K562 (cell line): ENCODE measurements at regions not wholly inside any gene's neighbourhood (a gene's known extent, or its start where the extent isn't known, plus 50 kb on each side); places are given as distances from the start of the nearest gene placed in this dataset.

ENCODE experiments used
- BHLHE40 ChIP-seq: IDR thresholded peaks from 2 replicates; pipeline ENCODE4 v1.6.1; 2011; ENCODE audit warnings: low read length, improper control_type of control experiment
- ETV5 ChIP-seq: sonication (generic); formaldehyde crosslinking; IDR thresholded peaks from 2 replicates; pipeline ENCODE4 v1.4.0; 2020; ENCODE audit warnings: low read depth, mild to moderate bottlenecking, missing genetic modification reagents
- FOXP1 ChIP-seq: sonication (generic); formaldehyde crosslinking; IDR thresholded peaks from 2 replicates; pipeline ENCODE4 v1.8.0; 2022; ENCODE audit warnings: mild to moderate bottlenecking, missing genetic modification reagents
- GABPA ChIP-seq: fragments of 200-800 bp; sonication (Bioruptor generic); conservative IDR thresholded peaks from 2 replicates; pipeline ENCODE4 v1.6.1; 2016; ENCODE audit warnings: low read depth, missing genetic modification characterization, missing compliant biosample characterization
- HNRNPL ChIP-seq: fragments of 200-400 bp; formaldehyde crosslinking; IDR thresholded peaks from 2 replicates; pipeline ENCODE4 v1.6.1; 2017; ENCODE audit warnings: low read depth, mild to moderate bottlenecking, low read length
- JUNB ChIP-seq: fragments of 450-650 bp; formaldehyde crosslinking; conservative IDR thresholded peaks from 2 replicates; pipeline ENCODE4 v1.4.0; 2020; ENCODE audit warnings: mild to moderate bottlenecking
- KDM1A ChIP-seq, 2 experiments: fragments of 450-650 bp; IDR thresholded peaks; 2 replicates each; pipeline ENCODE4 v1.6.1; 2016; ENCODE audit warnings: mild to moderate bottlenecking in 2 of 2
- RBFOX2 ChIP-seq: fragments of 200-400 bp; formaldehyde crosslinking; IDR thresholded peaks from 2 replicates; pipeline ENCODE4 v1.6.1; 2017; ENCODE audit warnings: low read depth, mild to moderate bottlenecking, low read length, moderate library complexity
- ZNF197 ChIP-seq: fragments of 200-800 bp; sonication (Bioruptor generic); IDR thresholded peaks from 2 replicates; pipeline ENCODE4 v1.6.1; 2016; ENCODE audit warnings: low read depth, missing genetic modification characterization, missing compliant biosample characterization
- TF ChIP-seq, protein P1 (sequence below), 3 experiments: IDR thresholded peaks in 2 of 3; conservative IDR thresholded peaks in 1 of 3; 2 replicates each; pipeline ENCODE4 v1.5.1; 2011 to 2012; ENCODE audit warnings: low read length in 3 of 3, mild to moderate bottlenecking in 3 of 3, control low read depth in 2 of 3, improper control_type of control experiment in 1 of 3, inconsistent platforms in 1 of 3, low read depth in 1 of 3, mixed read lengths in 1 of 3, moderate library complexity in 1 of 3; ENCODE audit not compliant: insufficient read depth in 2 of 3
- TF ChIP-seq, protein P2 (sequence below): fragments of 250-450 bp; sonication (Bioruptor Pico); IDR thresholded peaks from 2 replicates; pipeline ENCODE4 v1.4.0; 2020; ENCODE audit warnings: mild to moderate bottlenecking, moderate library complexity, borderline replicate concordance
- TF ChIP-seq, protein P3 (sequence below): IDR thresholded peaks from 2 replicates; pipeline ENCODE4 v1.6.1; 2011; ENCODE audit warnings: borderline replicate concordance, low read depth, mild to moderate bottlenecking, moderate library complexity, low read length; ENCODE audit not compliant: insufficient read depth, poor library complexity, severe bottlenecking
- TF ChIP-seq, protein P4 (sequence below), 3 experiments: fragments of 200-800 bp in 1 of 3; fragments of 250-450 bp in 1 of 3; fragments of 450-650 bp in 1 of 3; sonication (Bioruptor Pico) in 1 of 3; sonication (Bioruptor generic) in 1 of 3; formaldehyde crosslinking in 1 of 3; IDR thresholded peaks; 2 replicates each; pipeline versions ENCODE4 v1.6.1 to v1.8.0; 2016 to 2022; ENCODE audit warnings: mild to moderate bottlenecking in 2 of 3, missing genetic modification characterization in 2 of 3, missing compliant biosample characterization in 1 of 3, moderate library complexity in 1 of 3
- TF ChIP-seq, protein P5 (sequence below), 2 experiments: fragments of 450-650 bp in 1 of 2; sonication (generic) in 1 of 2; formaldehyde crosslinking in 1 of 2; IDR thresholded peaks in 1 of 2; conservative IDR thresholded peaks in 1 of 2; 2 replicates each; pipeline versions ENCODE4 v1.6.1 to v1.8.1; 2016 to 2023; ENCODE audit warnings: mild to moderate bottlenecking in 2 of 2, moderate library complexity in 2 of 2, inconsistent platforms in 1 of 2, missing genetic modification reagents in 1 of 2

DNA sequence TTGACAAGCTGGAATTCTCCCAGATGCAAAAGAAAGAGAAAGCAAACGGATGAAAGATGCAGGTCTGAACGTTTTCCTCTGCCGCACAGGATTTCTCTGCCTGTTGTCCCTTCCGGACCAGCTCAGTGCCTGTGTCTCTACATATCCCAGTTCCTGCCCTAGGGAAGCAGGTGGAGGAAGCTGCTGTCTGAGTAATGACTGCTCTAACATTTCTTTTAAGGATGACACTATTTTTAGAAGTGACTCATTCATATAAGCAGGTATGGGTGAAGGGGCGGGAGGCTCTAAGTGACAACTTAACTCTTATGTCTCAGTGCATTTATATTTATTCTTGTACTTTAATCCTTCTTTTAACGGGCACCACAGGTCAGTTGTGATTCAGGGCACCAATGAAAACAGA is 128.8 kb downstream of the SLC24A2 start:
- TF ChIP-seq FOXP1 (no peak), KDM1A (IDR thresholded peaks at IDR 0.05) (no peak), BHLHE40 (no peak), ZNF197 (CRISPR knock-in tag) (no peak), JUNB (no peak), RBFOX2 (no peak), HNRNPL (no peak), GABPA (tag) (no peak), ETV5 (CRISPR knock-in tag) (no peak)
- TF ChIP-seq, protein P1, sequence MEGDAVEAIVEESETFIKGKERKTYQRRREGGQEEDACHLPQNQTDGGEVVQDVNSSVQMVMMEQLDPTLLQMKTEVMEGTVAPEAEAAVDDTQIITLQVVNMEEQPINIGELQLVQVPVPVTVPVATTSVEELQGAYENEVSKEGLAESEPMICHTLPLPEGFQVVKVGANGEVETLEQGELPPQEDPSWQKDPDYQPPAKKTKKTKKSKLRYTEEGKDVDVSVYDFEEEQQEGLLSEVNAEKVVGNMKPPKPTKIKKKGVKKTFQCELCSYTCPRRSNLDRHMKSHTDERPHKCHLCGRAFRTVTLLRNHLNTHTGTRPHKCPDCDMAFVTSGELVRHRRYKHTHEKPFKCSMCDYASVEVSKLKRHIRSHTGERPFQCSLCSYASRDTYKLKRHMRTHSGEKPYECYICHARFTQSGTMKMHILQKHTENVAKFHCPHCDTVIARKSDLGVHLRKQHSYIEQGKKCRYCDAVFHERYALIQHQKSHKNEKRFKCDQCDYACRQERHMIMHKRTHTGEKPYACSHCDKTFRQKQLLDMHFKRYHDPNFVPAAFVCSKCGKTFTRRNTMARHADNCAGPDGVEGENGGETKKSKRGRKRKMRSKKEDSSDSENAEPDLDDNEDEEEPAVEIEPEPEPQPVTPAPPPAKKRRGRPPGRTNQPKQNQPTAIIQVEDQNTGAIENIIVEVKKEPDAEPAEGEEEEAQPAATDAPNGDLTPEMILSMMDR (IDR thresholded peaks at IDR 0.05 in 2 of 3, conservative IDR thresholded peaks at IDR 0.05 in 1 of 3; ENCODE audit: insufficient read depth in 2 of 3, low read depth in 1 of 3, low read length in 3 of 3) = no peak
- TF ChIP-seq, protein P2, sequence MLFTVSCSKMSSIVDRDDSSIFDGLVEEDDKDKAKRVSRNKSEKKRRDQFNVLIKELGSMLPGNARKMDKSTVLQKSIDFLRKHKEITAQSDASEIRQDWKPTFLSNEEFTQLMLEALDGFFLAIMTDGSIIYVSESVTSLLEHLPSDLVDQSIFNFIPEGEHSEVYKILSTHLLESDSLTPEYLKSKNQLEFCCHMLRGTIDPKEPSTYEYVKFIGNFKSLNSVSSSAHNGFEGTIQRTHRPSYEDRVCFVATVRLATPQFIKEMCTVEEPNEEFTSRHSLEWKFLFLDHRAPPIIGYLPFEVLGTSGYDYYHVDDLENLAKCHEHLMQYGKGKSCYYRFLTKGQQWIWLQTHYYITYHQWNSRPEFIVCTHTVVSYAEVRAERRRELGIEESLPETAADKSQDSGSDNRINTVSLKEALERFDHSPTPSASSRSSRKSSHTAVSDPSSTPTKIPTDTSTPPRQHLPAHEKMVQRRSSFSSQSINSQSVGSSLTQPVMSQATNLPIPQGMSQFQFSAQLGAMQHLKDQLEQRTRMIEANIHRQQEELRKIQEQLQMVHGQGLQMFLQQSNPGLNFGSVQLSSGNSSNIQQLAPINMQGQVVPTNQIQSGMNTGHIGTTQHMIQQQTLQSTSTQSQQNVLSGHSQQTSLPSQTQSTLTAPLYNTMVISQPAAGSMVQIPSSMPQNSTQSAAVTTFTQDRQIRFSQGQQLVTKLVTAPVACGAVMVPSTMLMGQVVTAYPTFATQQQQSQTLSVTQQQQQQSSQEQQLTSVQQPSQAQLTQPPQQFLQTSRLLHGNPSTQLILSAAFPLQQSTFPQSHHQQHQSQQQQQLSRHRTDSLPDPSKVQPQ (CRISPR knock-in tag) = no peak
- TF ChIP-seq, protein P3, sequence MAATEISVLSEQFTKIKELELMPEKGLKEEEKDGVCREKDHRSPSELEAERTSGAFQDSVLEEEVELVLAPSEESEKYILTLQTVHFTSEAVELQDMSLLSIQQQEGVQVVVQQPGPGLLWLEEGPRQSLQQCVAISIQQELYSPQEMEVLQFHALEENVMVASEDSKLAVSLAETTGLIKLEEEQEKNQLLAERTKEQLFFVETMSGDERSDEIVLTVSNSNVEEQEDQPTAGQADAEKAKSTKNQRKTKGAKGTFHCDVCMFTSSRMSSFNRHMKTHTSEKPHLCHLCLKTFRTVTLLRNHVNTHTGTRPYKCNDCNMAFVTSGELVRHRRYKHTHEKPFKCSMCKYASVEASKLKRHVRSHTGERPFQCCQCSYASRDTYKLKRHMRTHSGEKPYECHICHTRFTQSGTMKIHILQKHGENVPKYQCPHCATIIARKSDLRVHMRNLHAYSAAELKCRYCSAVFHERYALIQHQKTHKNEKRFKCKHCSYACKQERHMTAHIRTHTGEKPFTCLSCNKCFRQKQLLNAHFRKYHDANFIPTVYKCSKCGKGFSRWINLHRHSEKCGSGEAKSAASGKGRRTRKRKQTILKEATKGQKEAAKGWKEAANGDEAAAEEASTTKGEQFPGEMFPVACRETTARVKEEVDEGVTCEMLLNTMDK = no peak
- TF ChIP-seq, protein P4, sequence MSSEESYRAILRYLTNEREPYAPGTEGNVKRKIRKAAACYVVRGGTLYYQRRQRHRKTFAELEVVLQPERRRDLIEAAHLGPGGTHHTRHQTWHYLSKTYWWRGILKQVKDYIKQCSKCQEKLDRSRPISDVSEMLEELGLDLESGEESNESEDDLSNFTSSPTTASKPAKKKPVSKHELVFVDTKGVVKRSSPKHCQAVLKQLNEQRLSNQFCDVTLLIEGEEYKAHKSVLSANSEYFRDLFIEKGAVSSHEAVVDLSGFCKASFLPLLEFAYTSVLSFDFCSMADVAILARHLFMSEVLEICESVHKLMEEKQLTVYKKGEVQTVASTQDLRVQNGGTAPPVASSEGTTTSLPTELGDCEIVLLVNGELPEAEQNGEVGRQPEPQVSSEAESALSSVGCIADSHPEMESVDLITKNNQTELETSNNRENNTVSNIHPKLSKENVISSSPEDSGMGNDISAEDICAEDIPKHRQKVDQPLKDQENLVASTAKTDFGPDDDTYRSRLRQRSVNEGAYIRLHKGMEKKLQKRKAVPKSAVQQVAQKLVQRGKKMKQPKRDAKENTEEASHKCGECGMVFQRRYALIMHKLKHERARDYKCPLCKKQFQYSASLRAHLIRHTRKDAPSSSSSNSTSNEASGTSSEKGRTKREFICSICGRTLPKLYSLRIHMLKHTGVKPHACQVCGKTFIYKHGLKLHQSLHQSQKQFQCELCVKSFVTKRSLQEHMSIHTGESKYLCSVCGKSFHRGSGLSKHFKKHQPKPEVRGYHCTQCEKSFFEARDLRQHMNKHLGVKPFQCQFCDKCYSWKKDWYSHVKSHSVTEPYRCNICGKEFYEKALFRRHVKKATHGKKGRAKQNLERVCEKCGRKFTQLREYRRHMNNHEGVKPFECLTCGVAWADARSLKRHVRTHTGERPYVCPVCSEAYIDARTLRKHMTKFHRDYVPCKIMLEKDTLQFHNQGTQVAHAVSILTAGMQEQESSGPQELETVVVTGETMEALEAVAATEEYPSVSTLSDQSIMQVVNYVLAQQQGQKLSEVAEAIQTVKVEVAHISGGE (CRISPR knock-in tag; IDR thresholded peaks at IDR 0.05) = no peak
- TF ChIP-seq, protein P5, sequence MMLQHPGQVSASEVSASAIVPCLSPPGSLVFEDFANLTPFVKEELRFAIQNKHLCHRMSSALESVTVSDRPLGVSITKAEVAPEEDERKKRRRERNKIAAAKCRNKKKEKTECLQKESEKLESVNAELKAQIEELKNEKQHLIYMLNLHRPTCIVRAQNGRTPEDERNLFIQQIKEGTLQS (IDR thresholded peaks at IDR 0.05) = peak; percentile 39; the same call in 1 of the 2 replicates
- TF ChIP-seq, protein P5 (CRISPR knock-in tag; conservative IDR thresholded peaks at IDR 0.05) = no peak
